SIG-M5 (cell line): ENCODE measurements at regions not wholly inside any gene's neighbourhood (a gene's known extent, or its start where the extent isn't known, plus 50 kb on each side); places are given as distances from the start of the nearest gene placed in this dataset.

ENCODE experiments used
- DNase-seq: peaks from one replicate; lab custom pipeline; 2025; lab: John Stamatoyannopoulos, UW

DNA sequence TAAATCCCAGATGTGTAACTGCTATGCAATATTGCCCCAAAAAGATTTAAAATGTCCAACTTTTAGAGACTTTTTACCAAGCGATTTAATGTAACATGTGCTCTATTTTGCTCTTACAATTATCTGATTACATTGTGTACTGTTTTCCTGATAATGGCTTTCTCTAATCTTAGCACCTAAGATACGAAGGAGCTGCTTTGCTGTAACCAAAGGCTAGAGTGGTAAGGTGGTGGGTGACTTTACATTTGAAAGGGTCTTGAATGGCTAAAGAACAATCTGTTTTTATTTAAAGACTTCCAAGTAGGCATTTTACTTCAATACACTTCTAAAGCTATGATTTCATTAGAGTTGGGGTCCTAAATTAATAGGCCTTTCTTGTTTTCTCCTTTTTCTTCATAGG, 1201.6 kb upstream of the MAP3K7 start:
- DNase-seq = no peak

DNA sequence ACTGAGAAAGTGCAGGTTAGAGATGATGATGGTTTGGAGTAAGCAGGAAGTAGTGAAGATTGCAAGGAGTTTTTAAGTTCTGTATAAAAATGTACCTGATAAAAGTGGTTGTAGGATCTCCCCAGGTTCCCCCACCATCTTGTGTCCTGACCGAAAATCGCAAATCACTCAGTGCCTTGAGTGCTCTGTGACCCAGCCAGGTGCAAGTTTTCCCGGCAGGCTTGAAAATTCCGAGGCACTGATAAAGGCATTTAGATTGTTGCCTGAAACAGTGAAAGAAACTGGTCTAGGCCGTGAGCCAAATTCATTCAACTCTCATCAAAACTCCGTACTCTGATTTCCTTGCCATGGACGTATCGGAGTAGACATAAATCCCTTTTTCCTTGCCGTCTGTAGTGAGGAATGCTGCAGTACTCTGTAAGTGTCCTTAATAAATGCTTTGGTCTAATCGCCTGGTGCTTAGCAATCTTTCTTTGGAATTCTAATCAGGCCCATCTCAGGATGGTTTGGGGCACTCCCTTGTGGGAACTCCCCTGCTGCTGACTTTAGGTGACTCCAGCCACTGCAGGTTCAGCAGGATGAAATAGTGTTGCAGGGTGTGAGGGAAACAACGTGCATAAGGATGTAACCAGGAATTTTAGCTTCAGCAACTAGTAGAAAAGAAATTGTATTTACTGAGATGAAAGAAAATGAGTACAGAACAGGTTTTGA, 1199.8 kb upstream of the MAP3K7 start:
- no peak for DNase-seq

DNA sequence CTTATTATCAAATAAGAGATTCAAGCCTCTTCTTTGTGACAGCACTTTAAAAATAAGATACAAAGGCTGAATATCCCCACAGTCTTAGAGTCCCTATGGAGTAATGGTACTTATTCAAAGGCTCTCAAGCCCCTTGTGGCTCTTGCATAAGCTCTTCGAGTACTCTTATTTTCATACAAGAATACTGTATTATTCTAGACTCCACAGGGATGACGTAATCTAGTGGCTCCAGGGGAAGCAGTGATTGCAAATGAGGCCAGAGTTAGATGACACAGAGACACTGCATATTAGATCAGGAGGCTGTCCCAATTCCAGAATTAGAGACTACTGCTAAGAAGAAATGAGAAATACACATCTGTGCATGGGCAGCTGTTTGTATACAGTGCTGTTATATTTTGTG, 1195.9 kb upstream of the MAP3K7 start:
- no peak for DNase-seq

DNA sequence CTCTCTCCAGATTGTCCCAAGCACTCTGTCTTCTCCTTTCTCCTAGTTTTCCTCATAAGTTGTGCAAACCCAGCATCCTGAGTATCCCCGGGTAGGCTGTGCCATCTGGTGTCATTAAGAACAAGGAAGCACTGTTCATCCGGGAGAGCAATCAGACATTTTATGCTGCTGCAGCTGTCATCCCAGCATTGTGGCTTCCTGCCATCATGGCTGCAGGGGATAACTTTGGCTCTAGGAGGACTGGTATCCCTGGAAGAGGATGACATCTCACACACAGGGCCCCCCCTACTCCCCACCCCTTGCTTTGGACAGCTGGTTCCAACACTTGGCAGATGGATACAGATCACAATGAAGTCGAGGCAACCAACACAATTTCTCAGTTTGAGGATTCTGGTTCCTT, 1195.1 kb upstream of the MAP3K7 start:
- no peak for DNase-seq

DNA sequence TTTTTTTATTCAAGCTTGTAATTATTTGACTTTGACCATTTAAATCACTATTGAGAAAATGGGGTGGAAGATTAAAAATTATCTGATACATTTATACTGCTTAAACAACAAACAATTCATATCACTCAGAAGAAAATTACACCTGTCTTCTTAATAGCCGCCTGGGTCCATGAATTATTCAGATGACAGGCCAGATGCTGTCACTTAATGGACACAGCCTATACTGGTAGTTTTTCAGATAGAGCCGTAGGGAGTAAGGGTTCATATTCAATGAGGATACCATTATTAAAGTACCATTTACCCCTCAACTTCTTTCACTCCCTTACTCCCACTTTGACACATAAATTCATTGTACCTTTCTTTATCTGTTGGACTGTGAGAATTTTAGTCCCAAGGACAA, 1193.4 kb upstream of the MAP3K7 start:
- DNase-seq = no peak

DNA sequence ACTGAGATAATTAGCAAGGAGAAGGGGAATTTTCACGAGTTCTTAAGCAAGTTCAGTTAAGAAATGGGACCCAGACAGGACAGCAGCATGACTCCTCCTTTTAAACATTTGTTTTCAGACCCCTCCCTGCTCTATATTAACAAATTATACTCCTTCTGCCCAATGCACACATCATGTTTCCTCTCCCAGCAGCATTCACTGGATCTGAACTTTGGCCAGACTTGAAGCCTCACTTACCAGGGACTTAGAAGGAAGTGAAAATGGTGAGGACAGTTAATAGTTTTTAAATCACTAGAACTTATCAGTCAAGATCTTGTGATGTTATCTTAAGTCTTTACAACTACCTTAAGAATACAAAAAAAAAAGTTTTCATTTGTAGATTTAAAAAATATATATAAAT, 1174.7 kb upstream of the MAP3K7 start:
- no peak for DNase-seq

DNA sequence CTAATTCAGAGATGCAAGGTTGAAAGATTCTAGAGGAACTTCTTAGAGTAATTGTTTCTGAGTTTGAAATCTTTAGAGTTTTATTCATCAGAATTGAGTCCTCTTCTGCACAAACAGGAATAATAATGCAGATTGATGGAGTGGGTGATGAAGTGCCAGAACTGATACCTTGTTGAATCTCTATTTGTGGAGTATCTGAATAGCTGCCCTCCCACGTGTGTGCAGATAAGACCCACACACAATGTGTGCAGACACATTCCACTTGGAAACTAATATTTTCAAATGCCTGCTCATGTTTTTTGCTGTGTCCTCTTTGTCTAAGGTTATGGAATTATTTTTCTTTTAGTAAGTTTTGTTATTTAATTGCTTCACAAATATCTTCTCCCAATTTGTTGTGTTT, 1167.8 kb upstream of the MAP3K7 start:
- no peak for DNase-seq

DNA sequence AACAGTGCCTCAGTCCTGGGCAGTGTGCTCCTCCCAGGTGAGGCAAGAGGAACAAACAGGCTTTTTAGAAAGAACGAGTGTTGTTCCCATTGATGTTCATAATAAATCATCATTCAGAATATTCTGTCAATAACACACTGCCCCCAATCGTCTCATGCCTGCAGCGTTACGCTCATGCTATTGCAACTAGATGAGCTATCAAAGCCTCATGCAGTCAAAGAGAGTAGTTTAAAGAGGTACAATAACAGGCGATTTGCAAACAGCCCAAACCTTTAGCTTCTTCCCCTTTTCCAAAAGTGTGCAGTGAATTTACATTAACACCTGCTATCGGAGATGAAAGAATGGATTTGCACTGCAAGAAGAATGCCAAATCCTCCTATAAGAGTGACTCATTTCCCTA, 1164.7 kb upstream of the MAP3K7 start:
- no peak for DNase-seq

DNA sequence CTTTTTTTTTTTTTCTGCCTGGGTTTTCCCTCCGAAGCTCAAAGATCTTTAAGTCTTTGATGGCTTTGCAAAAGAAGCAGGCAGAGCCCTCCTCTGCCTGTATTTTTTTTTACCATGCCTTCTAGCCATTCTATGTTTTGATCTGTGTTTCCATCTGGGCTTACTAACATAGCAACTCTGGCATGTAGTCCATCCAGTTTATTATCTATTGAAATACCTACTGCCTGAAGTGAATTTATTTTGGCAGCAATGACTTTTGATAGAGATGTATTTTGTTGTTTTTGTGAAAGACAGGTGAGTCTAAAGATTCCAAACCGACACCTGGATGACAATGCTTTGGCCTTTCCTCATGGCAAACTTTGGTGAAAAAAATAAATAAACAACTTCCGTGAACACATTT, 1157.7 kb upstream of the MAP3K7 start:
- no peak for DNase-seq

DNA sequence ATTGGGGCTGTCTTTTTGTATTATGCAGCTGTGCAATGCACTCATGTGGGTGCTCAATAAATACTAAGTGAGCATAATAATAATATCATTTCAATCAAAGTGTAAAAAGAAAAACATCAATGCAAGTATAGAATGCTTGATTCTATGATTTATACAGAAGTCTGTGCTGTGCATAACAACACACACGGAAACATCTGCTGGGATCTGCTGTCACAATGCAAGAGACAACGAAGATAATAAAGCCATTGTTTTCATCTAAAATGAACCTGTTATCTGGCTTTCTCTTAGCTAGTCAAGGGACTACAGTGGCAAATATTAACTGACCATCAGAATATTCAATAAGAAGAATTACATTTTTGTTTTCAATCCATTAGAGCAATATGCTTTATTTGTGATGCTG, 1156.9 kb upstream of the MAP3K7 start:
- no peak for DNase-seq

DNA sequence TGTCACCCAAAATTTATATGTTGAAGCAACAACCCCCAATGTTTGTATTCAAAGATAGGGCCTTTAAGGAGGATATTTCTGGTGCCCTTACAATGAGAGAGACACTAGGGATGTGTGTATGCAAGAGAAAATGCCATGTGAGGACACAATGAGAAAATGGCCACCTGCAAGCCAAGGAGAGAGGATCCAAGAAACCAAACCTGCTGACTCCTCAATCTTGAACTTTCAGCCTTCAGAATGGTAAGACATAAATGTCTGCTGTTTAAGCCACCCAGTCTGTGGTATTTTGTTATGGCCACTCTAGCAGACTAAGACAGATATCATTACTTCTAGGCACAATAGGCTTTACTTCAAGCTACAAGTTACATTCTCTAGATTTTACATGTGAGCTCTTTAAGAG, 1145.1 kb upstream of the MAP3K7 start:
- no peak for DNase-seq

DNA sequence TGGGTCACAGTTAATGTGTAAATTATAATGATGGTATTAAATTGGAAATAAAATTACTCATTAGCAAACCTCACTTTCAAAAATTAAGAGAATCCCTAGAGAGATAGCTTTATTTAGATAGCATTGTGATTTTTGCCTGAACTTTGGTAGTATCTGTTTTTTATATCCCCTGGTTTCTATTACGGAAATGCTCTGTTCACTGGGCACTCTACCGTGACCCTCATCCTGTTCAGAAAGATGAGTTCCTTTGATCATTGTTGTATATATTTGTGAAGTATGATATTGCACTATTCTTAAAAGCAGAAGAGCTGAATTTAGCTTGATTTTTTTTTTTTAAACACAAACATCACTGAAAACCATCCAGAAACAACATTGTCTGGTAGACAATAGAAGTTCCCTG, 1143.8 kb upstream of the MAP3K7 start:
- DNase-seq = no peak

DNA sequence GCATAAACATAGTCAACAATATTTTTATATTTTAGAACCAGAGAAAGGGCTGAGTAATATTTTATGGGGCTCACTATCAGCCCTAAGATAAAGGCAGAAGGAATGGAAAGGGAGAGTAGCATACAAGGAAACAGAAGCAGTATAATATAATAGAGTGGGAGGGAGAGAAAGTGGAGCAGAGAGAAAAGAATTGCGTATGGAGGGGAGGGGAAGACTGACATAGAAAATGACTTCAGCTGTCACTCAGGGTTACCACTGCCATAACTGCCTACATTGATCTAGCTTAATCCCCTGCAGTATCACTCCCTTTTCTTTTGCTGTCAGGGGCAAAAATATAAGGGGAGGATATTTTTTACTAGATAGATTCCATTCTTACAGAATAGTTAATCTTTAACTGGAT, 1133.5 kb upstream of the MAP3K7 start:
- DNase-seq = no peak

DNA sequence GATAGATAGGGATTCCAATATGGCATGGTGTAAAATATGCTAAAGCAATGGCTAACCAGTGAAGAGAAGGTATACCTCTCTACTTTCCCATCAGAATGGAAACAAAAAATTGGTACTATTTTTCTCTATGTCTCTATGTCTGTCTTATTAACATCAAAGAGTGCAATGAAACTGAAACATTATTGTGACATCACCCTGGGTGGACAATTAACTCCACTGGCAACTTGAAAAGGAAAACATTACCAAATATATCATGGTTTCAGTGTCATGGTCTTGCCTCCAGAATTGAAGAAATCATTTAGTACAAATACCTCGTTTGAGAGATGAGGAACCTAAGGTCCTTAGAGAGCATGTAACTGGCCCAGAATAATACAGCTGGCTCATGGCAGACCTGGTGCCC, 1132.5 kb upstream of the MAP3K7 start:
- DNase-seq = no peak

DNA sequence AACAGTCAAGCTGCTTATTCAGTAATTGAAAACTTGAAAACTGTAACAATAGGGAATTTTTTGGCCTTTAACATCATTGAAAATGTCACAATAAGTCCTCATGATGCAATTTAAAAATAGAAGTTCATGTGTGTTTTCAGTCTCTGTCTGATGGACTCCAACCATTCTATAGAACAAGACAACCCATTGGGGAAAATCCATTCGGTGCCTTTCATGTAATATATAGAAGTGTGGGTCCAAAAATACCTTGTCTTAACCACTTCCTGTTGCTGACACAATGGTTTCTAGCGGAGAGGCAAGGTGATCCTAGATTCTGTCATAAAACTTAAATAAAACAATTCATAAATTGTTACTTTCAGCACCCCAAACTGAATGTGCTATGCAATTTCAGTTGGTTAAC, 1131.3 kb upstream of the MAP3K7 start:
- no peak for DNase-seq

DNA sequence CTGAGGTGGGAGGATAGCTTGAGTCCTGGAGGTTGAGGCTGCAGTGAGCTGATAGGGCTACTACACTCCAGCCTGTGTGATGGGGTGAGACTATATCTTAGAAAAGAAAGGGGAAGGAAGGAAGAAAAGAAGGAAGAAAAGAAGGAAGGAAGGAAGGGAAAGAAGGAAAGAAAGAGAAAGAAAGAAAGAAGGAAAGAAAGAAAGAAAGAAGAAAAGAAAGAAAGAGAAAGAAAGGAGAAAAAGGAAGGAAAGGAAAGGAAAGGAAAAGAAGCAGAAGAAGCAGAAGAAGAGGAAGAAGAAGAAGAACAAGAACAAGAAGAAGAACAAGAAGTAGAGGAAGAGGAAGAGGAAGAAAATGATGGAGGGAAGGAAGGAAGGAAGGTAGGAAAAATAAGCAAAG, 1130.2 kb upstream of the MAP3K7 start:
- DNase-seq = no peak

DNA sequence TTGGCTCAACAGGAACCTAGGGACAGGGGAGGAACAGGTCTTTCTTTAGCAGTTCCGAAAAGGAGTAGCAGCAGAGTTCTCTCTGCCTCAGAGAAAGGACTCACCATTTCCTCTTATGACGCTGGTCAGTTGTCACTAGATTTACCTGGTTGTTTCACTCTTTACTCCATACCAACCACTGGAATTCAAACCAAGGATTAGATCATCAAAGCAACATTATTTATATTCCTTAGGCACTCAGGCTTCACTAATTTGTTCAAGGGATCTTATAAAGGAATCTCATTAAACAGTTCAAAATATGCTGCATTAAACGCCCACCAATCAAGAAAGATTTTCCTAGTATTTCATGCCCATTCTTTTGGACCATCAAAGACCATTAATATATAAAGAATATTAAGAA, 1129.5 kb upstream of the MAP3K7 start:
- no peak for DNase-seq

DNA sequence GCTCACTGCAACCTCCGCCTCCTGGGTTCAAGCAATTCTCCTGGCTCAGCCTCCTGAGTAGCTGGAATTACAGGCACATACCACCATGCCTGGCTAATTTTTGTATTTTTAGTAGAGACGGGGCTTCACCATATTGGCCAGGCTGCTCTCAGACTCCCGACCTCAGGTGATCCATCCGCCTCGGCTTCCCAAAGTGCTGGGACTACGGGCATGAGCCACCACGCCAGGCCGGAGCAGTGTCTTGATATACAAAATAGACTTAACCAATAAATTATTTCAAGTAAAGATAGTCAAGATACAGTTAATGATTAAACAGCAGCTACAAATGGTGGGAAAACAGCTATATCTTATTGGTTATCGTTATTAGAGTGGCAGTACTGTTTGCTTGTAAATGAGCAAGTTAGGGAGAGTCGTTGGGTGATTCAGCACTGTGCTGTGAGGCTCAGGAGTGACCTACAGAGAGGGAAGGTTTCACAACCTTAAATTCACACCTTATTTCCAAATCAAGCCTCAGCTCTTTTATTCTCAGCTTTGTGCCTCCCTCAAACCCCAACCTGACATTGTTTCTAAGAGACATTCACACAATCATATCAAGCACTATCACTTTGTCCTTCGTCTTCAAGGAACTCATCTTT, 1128.4 kb upstream of the MAP3K7 start:
- no peak for DNase-seq

DNA sequence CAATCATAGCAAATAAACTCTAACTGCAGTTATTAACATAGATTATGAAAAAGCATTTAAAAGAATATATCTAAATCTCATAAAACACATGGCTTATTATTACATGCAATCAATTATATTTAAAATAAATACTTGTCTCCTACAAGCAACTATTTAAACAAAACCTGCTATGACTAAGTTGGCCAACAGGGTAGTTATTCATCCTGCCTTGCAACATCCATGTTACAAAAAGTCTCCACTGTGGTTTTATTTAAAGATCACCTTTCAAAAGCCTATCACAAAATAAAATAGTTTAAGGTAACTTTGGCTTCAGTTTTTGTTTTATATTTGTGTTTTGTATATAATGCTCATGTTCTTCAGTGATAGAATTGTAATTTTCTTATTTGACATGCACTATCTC, 1127.0 kb upstream of the MAP3K7 start:
- DNase-seq = no peak

DNA sequence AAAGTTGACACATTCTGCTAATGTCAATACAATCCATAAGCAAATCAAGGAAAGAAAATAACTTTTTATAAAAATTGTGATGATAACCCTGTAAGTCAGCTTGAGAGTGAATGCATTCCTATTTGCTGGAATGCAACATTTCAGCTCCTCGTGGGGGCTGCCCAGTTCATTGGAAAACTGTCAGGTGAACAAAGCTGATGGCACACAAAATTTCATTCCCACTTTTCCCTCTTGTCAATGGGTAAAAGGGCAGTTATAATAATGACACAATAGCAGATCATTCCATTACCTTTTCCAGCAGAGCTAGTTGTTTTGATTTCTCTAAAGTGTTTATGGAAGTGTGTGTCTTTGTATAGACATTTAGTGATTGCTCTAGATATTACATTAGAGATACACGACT, 1124.6 kb upstream of the MAP3K7 start:
- no peak for DNase-seq

DNA sequence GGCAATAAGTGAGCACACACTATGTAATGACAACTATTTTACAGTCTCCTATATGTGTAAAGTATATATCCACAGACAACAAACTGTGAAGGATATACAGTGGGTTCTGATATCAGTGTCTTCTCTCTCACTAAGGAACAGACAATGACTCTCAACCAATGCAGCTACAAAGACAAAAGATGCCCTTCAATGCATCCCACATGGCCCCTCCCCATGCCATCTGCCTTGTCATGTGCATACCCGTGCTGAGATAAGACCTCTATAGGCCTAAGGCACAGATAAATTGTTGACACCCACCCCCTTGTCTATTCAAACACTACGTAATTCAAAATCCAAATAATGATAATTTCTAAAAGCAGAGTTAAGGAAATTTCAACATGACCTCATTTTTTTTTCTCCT, 1123.5 kb upstream of the MAP3K7 start:
- no peak for DNase-seq

DNA sequence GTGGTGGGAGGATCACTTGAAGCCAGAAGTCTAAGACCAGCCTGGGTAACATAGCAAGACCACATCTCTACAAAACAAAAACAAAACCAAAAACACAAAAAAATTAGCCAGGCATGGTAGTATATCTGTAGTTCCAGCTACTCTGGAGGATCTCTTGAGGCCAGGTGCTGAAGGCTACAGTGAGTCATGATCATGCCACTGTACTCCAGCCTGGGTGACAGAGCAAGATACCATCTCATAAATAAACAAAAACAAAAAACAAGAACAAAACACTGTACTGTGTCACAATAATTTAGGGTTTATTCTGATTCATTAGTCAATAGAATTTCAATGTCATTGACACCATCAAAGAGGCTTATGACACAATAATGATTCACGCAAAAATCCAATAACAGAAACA, 1121.7 kb upstream of the MAP3K7 start:
- no peak for DNase-seq

DNA sequence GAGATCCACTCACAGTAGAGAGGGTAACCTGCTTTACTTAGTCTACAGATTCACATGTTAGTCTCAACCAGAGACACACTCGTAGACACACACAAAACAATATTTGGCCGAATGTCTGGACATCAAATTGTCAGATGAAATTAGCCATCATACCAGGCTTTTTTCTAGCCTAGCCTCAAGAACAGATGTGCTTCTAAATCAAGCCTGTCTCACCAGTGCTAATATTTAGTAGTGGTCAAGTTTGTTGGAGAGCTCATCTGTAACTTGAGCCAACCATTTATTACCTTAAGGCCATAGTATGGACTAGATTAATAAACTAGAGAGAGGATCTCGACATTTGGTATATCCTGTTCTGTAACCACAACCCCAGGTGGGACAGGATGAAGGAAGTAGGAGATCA, 1118.8 kb upstream of the MAP3K7 start:
- no peak for DNase-seq

DNA sequence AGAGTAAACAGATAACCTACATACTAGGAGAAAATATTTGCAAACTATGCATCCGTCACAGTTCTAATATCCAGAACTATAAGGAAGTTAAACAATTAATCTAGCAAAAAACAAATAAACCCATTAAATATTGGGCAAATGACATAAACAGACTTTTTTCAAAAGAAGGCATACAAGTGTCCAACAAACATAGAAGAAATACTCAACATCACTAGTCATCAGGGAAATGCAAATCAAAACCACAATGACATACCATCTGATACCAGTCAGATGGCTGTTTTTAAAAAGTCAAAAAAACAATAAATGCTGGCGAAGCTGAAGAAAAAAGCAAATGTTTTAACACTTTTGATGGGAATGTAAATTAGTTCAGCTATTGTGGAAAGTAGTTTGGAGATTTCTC, 1117.7 kb upstream of the MAP3K7 start:
- DNase-seq = no peak
